Epithelial cell of proximal tubule (primary cell): ENCODE measurements at regions not wholly inside any gene's neighbourhood (a gene's known extent, or its start where the extent isn't known, plus 50 kb on each side); places are given as distances from the start of the nearest gene placed in this dataset.

Experiments
- DNase-seq: peaks from one replicate; pipeline ENCODE4 v3.0.0-alpha.2; 2011; ENCODE audit warnings: low read depth
- H3K4me3 ChIP-seq: 2 replicates; pipeline ENCODE4 v1.5.1; 2011; ENCODE audit warnings: low read depth, mild to moderate bottlenecking, low read length
- CTCF ChIP-seq: conservative IDR thresholded peaks from 2 replicates; pipeline ENCODE4 v1.5.1; 2012; ENCODE audit warnings: low read depth, mild to moderate bottlenecking, low read length

GRCh38 chr6:147724454-147724853, 216.0 kb downstream of the SAMD5 start:
- no peak for DNase-seq
- TF ChIP-seq CTCF: no peak
- H3K4me3 ChIP-seq: no peak overlapping the region

- no peak for TF ChIP-seq CTCF
- no peak for DNase-seq
- H3K4me3 ChIP-seq: no peak overlapping the region
These were observed 217.9 kb downstream of the SAMD5 start for GRCh38 chr6:147726342-147726741.

GRCh38 chr6:147728903-147729302, 220.4 kb downstream of the SAMD5 start:
- no peak for TF ChIP-seq CTCF
- H3K4me3 ChIP-seq: no peak overlapping the region
- DNase-seq: no peak

- TF ChIP-seq CTCF: no peak
- H3K4me3 ChIP-seq: no peak overlapping the region
- no peak for DNase-seq
These were observed 225.2 kb downstream of the SAMD5 start for GRCh38 chr6:147733686-147734085.

GRCh38 chr6:147734151-147734550, 225.7 kb downstream of the SAMD5 start:
- DNase-seq: no peak
- no peak overlapping the region for H3K4me3 ChIP-seq
- TF ChIP-seq CTCF: no peak

GRCh38 chr6:147735924-147736323, 227.4 kb downstream of the SAMD5 start:
- no peak for DNase-seq
- no peak for TF ChIP-seq CTCF
- no peak overlapping the region for H3K4me3 ChIP-seq

GRCh38 chr6:147737115-147737514, 228.6 kb downstream of the SAMD5 start:
- TF ChIP-seq CTCF: no peak
- no peak for DNase-seq
- no peak overlapping the region for H3K4me3 ChIP-seq
